OCI-LY3 (cell line): ENCODE measurements at regions not wholly inside any gene's neighbourhood (a gene's known extent, or its start where the extent isn't known, plus 50 kb on each side); places are given as distances from the start of the nearest gene placed in this dataset.

ENCODE experiments used
- H2AFZ ChIP-seq: fragments of 200-600, 300-600 bp; shearing (Covaris generic); 2 replicates; pipeline ENCODE4 v1.6.0; 2014; ENCODE audit warnings: antibody characterized with exemption, low read depth, low read length
- H3K27ac ChIP-seq: fragments of 200-600, 300-600 bp; sonication (generic); 2 replicates; pipeline ENCODE4 v1.5.1; 2014; ENCODE audit warnings: mild to moderate bottlenecking, low read length, moderate library complexity, mixed read lengths
- H3K27me3 ChIP-seq: fragments of 200-600, 300-600 bp; sonication (generic); 2 replicates; pipeline ENCODE4 v1.6.1; 2014; ENCODE audit warnings: low read depth, low read length, mixed read lengths
- H3K36me3 ChIP-seq: fragments of 200-600, 300-600 bp; sonication (generic); replicated peaks from 2 replicates; pipeline ENCODE3; 2014; ENCODE audit warnings: low read depth, low read length, mixed read lengths
- H3K4me1 ChIP-seq: fragments of 300-600, 200-600 bp; sonication (generic); 2 replicates; pipeline ENCODE4 v1.6.1; 2014; ENCODE audit warnings: low read length, mixed read lengths
- H3K4me2 ChIP-seq: fragments of 200-600, 300-600 bp; sonication (generic); 2 replicates; pipeline ENCODE4 v1.6.1; 2014; ENCODE audit warnings: low read length, mixed read lengths
- H3K4me3 ChIP-seq: fragments of 300-600, 200-600 bp; sonication (generic); 2 replicates; pipeline ENCODE4 v1.5.1; 2014; ENCODE audit warnings: antibody characterized with exemption, mild to moderate bottlenecking, low read length, moderate library complexity
- H3K79me2 ChIP-seq: fragments of 300-600, 200-600 bp; shearing (Covaris generic); 2 replicates; pipeline ENCODE4 v1.6.1; 2014; ENCODE audit warnings: mild to moderate bottlenecking, low read length, mixed read lengths
- H3K9ac ChIP-seq: fragments of 300-600, 200-600 bp; shearing (Covaris generic); 2 replicates; pipeline ENCODE4 v1.6.0; 2014; ENCODE audit warnings: mild to moderate bottlenecking, low read length, moderate library complexity
- H3K9me3 ChIP-seq: fragments of 200-600, 300-600 bp; shearing (Covaris generic); 2 replicates; pipeline ENCODE4 v1.6.1; 2014; ENCODE audit warnings: low read length, mixed read lengths; ENCODE audit not compliant: insufficient read depth
- H4K20me1 ChIP-seq: fragments of 200-600, 300-600 bp; sonication (generic); 2 replicates; pipeline ENCODE4 v1.6.1; 2016; ENCODE audit warnings: low read length, mixed read lengths; ENCODE audit not compliant: insufficient read depth
- EZH2phosphoT487 ChIP-seq: fragments of 200-600 bp; shearing (Covaris generic); IDR thresholded peaks from 2 replicates; pipeline ENCODE4 v1.6.1; 2018; ENCODE audit warnings: antibody characterized with exemption, mixed run types, low read depth
- TF ChIP-seq, protein P1 (sequence below): fragments of 200-600, 300-600 bp; sonication (generic); IDR thresholded peaks from 2 replicates; pipeline ENCODE4 v1.5.1; 2014; ENCODE audit warnings: antibody characterized with exemption, low read length, low read depth

DNA sequence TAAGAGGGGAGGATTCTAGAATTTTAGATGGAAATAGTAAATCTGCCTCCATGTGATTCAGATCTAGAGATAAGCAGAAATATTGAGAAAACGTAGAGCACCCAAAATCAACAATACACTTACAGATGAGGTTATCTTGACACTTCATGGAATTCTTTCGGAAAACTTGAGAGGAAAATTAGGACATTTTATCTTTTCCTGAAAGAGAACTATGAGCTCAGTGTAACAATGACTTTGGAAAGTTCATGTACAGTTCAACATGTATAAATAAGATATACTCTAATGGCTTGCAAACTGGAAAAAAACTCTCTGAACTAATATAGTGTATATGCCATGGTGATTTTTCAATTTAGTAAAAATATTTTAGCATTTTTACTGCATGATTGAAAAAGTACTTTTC is 338.1 kb upstream of the NEGR1 start:
- H3K79me2 ChIP-seq, result no peaks in the 10 kb centered on the region
- no peak overlapping the region for H3K4me3 ChIP-seq
- H3K9ac ChIP-seq, result no peak overlapping the region
- no peak overlapping the region for H3K27ac ChIP-seq
- H3K27me3 ChIP-seq, result no peaks in the 10 kb centered on the region
- no peaks in the 10 kb centered on the region for H4K20me1 ChIP-seq
- TF ChIP-seq, protein P1, sequence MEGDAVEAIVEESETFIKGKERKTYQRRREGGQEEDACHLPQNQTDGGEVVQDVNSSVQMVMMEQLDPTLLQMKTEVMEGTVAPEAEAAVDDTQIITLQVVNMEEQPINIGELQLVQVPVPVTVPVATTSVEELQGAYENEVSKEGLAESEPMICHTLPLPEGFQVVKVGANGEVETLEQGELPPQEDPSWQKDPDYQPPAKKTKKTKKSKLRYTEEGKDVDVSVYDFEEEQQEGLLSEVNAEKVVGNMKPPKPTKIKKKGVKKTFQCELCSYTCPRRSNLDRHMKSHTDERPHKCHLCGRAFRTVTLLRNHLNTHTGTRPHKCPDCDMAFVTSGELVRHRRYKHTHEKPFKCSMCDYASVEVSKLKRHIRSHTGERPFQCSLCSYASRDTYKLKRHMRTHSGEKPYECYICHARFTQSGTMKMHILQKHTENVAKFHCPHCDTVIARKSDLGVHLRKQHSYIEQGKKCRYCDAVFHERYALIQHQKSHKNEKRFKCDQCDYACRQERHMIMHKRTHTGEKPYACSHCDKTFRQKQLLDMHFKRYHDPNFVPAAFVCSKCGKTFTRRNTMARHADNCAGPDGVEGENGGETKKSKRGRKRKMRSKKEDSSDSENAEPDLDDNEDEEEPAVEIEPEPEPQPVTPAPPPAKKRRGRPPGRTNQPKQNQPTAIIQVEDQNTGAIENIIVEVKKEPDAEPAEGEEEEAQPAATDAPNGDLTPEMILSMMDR, result no peak
- TF ChIP-seq EZH2phosphoT487, result no peak
- no peak overlapping the region for H2AFZ ChIP-seq
- no peaks in the 10 kb centered on the region for H3K36me3 ChIP-seq
- no peaks in the 10 kb centered on the region for H3K9me3 ChIP-seq
- H3K4me1 ChIP-seq, result no peaks in the 10 kb centered on the region
- H3K4me2 ChIP-seq, result no peak overlapping the region

DNA sequence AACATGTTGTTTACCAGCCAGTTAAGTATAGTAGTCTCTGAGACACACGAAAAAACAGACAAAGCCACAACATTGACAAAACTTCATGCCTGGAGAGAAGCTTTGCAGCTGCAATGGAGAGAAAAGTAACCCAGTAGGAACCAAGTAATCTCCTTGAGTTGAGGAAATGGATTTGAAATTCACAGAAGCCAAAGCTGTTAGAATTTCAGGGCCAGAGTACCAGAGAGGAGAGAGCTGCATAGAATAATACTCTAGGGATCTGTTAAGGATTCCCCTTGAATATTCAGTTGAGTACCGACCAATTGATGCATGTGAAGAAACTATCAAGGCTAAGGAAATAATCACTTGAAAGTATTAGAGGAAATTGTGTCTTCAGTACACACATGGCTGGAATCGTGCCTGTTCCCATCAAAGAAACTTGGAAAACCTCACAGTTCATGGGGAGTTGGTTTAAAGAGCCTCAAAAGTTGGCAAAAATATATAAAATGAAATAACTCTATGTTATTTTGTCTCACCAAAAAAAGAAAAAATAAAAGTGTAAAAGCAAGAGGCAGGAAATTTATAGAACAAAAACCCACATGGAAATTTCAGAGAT is 324.0 kb upstream of the NEGR1 start:
- Histone ChIP-seq H3K4me3 (no peak overlapping the region), H3K9ac (no peak overlapping the region), H3K4me2 (no peak overlapping the region), H2AFZ (no peak overlapping the region), H3K9me3 (no peaks in the 10 kb centered on the region), H3K79me2 (no peaks in the 10 kb centered on the region), H3K4me1 (no peaks in the 10 kb centered on the region), H4K20me1 (no peaks in the 10 kb centered on the region), H3K27me3 (no peaks in the 10 kb centered on the region), H3K27ac (no peak overlapping the region), H3K36me3 (no peaks in the 10 kb centered on the region)
- TF ChIP-seq EZH2phosphoT487, result no peak
- TF ChIP-seq, protein P1, result no peak

DNA sequence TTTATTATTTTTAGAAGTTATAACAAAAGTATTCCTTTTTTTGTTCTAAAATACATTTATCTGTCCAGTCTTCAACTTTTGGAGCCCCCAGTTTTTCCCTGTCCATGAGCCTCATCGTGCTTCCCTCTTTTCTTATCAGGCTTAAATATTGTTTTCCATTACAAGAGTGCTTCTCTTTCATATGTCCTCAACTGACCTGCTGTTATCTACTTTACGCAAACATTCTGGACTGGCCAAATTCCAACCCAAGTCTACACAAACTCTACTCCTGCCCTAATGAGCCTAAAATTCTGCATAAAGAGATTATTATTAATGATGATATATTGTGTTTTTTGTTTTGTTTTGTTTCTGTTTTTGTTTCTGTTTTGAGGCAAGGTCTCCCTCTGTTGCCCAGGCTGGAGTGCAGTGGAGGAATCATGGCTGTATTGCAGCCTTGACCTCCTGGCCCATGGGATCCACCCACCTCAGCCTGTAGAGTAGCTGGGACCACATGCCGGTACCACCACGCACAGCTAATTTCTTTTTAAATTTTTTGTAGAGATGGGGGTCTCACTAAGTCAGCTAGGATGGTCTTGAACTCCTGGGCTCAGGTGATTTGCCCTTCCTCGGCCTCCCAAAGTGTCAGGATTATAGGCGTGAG is 318.8 kb upstream of the NEGR1 start:
- no peak overlapping the region for H3K4me3 ChIP-seq

DNA sequence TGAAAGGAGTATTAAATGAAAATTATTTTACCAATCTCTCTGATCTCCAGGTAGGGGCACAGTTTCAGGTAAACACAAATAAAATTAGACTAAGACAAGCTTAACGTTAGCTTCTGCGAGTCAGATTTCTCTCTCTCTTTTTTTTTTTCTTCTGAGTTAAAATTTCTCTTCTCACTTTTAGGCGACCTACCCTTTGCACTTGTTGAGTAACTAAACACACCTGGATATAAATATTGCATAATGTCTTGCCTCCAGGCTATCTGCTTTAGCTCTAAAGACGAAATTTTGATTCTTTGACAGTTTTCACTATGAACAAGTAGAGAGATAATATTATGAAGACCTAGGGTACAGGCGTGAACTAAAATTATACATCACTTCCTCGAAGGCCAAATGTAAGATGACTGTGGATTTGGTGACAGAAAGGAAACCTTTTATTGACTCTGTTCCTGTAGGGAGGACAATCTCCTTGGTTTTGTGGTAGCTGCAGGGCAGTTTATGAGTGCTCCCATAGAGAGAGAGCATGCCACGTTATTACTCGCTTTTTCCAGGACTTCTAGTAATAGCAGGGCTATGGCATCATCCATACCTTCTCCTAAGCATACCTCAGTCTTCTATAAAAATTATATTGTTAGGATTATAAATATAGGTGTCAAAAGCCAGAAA is 303.8 kb upstream of the NEGR1 start:
- no peaks in the 10 kb centered on the region for H3K4me1 ChIP-seq
- H4K20me1 ChIP-seq, result no peaks in the 10 kb centered on the region
- no peak overlapping the region for H3K9ac ChIP-seq

More for the DNA sequence above, 318.8 kb upstream of the NEGR1 start:
- Histone ChIP-seq H3K79me2 (no peaks in the 10 kb centered on the region), H2AFZ (no peak overlapping the region), H3K4me1 (no peaks in the 10 kb centered on the region), H3K27ac (no peak overlapping the region), H3K36me3 (no peaks in the 10 kb centered on the region), H4K20me1 (no peaks in the 10 kb centered on the region), H3K9me3 (no peaks in the 10 kb centered on the region), H3K4me2 (no peak overlapping the region), H3K9ac (no peak overlapping the region), H3K27me3 (no peaks in the 10 kb centered on the region)
- TF ChIP-seq, protein P1, result no peak
- TF ChIP-seq EZH2phosphoT487, result no peak

More for the DNA sequence above, 303.8 kb upstream of the NEGR1 start:
- Histone ChIP-seq H3K4me3 (no peak overlapping the region), H3K9me3 (no peaks in the 10 kb centered on the region), H3K27me3 (no peaks in the 10 kb centered on the region), H3K4me2 (no peak overlapping the region), H3K36me3 (no peaks in the 10 kb centered on the region), H3K79me2 (no peaks in the 10 kb centered on the region), H2AFZ (no peak overlapping the region), H3K27ac (no peak overlapping the region)
- TF ChIP-seq, protein P1, result no peak
- no peak for TF ChIP-seq EZH2phosphoT487
